K562 (cell line): ENCODE measurements at regions not wholly inside any gene's neighbourhood (a gene's known extent, or its start where the extent isn't known, plus 50 kb on each side); places are given as distances from the start of the nearest gene placed in this dataset.

Experiments
- ATAC-seq: fragments of 200-7000 bp; cut with Tn5 transposase; 3 replicates; pipeline ENCODE4 v1.9.1; 2020; ENCODE audit warnings: moderate library complexity
- BruUV-seq: library from RNA; stranded (reverse); fragments of 400-500 nt; replicated peaks from 2 replicates; lab custom pipeline; 2021; lab: Mats Ljungman, UMichigan
- CTCF ChIA-PET: fragments of 300-600 bp; formaldehyde crosslinking; extraction: SDS; loops from one replicate; lab custom pipeline; 2021; ENCODE audit warnings: low intra/inter-chr PET ratio; lab: Yijun Ruan, JAX
- POLR2A ChIA-PET: fragments of 300-600, 350-650 bp; sonication (Branson Sonifier 250); formaldehyde crosslinking; extraction: SDS; loops from one replicate; lab custom pipeline; 2021; ENCODE audit warnings: antibody characterized with exemption, inconsistent platforms; lab: Yijun Ruan, JAX
- DNase-seq, 4 experiments: peaks; one replicate each; pipeline versions ENCODE4 v3.0.0 to v3.0.0-alpha.2; 2011 to 2018; ENCODE audit warnings: low spot score in 3 of 4, mixed read lengths in 3 of 4; ENCODE audit errors: extremely low read depth in 1 of 4
- FAIRE-seq: peaks from 2 replicates; lab custom pipeline; 2011; peaks lifted over from hg19 to GRCh38; lab: Jason Lieb, UNC
- H2AFZ ChIP-seq: 2 replicates; pipeline ENCODE4 v1.6.0; 2011; ENCODE audit warnings: low read depth, low read length, control low read depth, inconsistent platforms
- H3K27ac ChIP-seq: fragments of 200-600 bp; 3 replicates; pipeline ENCODE4 v1.8.0; 2011; ENCODE audit warnings: low read depth, mild to moderate bottlenecking, control low read depth, inconsistent platforms, low read length, moderate library complexity, mixed read lengths; ENCODE audit errors: extremely low read depth
- H3K27me3 ChIP-seq, 2 experiments: fragments of 300-600 bp in 1 of 2; 2 replicates in 1 of 2; 3 replicates in 1 of 2; pipeline versions ENCODE4 v1.6.0 to v1.8.0; 2011; ENCODE audit warnings: inconsistent platforms in 2 of 2, low read length in 2 of 2, mild to moderate bottlenecking in 1 of 2, mixed read lengths in 1 of 2, moderate library complexity in 1 of 2; ENCODE audit not compliant: control insufficient read depth in 2 of 2, insufficient read depth in 2 of 2
- H3K36me3 ChIP-seq: fragments of 300-600 bp; 3 replicates; pipeline ENCODE4 v1.8.0; 2011; ENCODE audit warnings: mild to moderate bottlenecking, low read length, inconsistent platforms; ENCODE audit not compliant: control insufficient read depth, insufficient read depth
- H3K4me1 ChIP-seq, 2 experiments: fragments of 200-600 bp in 1 of 2; replicated peaks in 1 of 2; 2 replicates in 1 of 2; 3 replicates in 1 of 2; pipeline versions ENCODE4 v1.5.1 to v1.8.0; 2011; ENCODE audit warnings: inconsistent platforms in 2 of 2, low read length in 2 of 2, mild to moderate bottlenecking in 1 of 2, mixed read lengths in 1 of 2, moderate library complexity in 1 of 2; ENCODE audit not compliant: control insufficient read depth in 2 of 2, insufficient read depth in 2 of 2
- H3K4me2 ChIP-seq: 2 replicates; pipeline ENCODE4 v1.6.1; 2011; ENCODE audit warnings: low read length, control low read depth, inconsistent platforms, mixed read lengths; ENCODE audit not compliant: insufficient read depth
- H3K4me3 ChIP-seq: fragments of 200-600 bp; sonication (generic), shearing (Covaris generic); 2 replicates; pipeline ENCODE4 v1.5.1; 2016; ENCODE audit warnings: control low read depth, inconsistent platforms
- H3K79me2 ChIP-seq: fragments of 200-600 bp; 3 replicates; pipeline ENCODE4 v1.8.0; 2011; ENCODE audit warnings: low read length, inconsistent platforms; ENCODE audit not compliant: control insufficient read depth, insufficient read depth
- H3K9ac ChIP-seq, 2 experiments: 2 replicates each; pipeline versions ENCODE4 v1.6.0 to v1.6.1; 2011; ENCODE audit warnings: low read depth in 2 of 2, low read length in 2 of 2, control low read depth in 1 of 2, inconsistent platforms in 1 of 2, mild to moderate bottlenecking in 1 of 2, mixed read lengths in 1 of 2; ENCODE audit not compliant: insufficient read depth in 1 of 2
- H3K9me1 ChIP-seq: one replicate; pipeline ENCODE4 v1.6.0; 2011; ENCODE audit warnings: inconsistent platforms, mild to moderate bottlenecking, low read length, moderate library complexity; ENCODE audit not compliant: control insufficient read depth, insufficient read depth
- H3K9me3 ChIP-seq: replicated peaks from 2 replicates; pipeline ENCODE4 v1.5.1; 2011; ENCODE audit warnings: low read depth, low read length, inconsistent platforms; ENCODE audit not compliant: control insufficient read depth, insufficient read depth
- H4K20me1 ChIP-seq: replicated peaks from 2 replicates; pipeline ENCODE4 v1.6.1; 2011; ENCODE audit warnings: low read length, inconsistent platforms, mixed read lengths; ENCODE audit not compliant: control insufficient read depth, insufficient read depth
- CBFA2T2 ChIP-seq: fragments of 450-650 bp; conservative IDR thresholded peaks from 2 replicates; pipeline ENCODE4 v1.6.1; 2017; ENCODE audit warnings: mild to moderate bottlenecking
- CCAR2 ChIP-seq: fragments of 200-400 bp; formaldehyde crosslinking; IDR thresholded peaks from 2 replicates; pipeline ENCODE4 v1.6.1; 2017; ENCODE audit warnings: mild to moderate bottlenecking, low read depth, low read length
- EZH2 ChIP-seq: IDR thresholded peaks from 2 replicates; pipeline ENCODE4 v1.6.1; 2012; ENCODE audit warnings: low read depth, mild to moderate bottlenecking, inconsistent platforms, low read length, borderline replicate concordance
- HBP1 ChIP-seq: fragments of 450-650 bp; formaldehyde crosslinking; IDR thresholded peaks from 2 replicates; pipeline ENCODE4 v1.4.0; 2022; ENCODE audit warnings: missing genetic modification characterization
- HDGF ChIP-seq: fragments of 450-650 bp; IDR thresholded peaks from 2 replicates; pipeline ENCODE4 v1.6.1; 2016
- MAFF ChIP-seq: IDR thresholded peaks from 2 replicates; pipeline ENCODE4 v1.6.1; 2012; ENCODE audit warnings: low read length, improper control_type of control experiment
- NBN ChIP-seq: fragments of 450-650 bp; IDR thresholded peaks from 2 replicates; pipeline ENCODE4 v1.6.1; 2016; ENCODE audit warnings: low read depth, mild to moderate bottlenecking
- PREB ChIP-seq: sonication (generic); formaldehyde crosslinking; IDR thresholded peaks from 2 replicates; pipeline ENCODE4 v1.8.1; 2023; ENCODE audit warnings: mild to moderate bottlenecking, missing genetic modification reagents
- SNRNP70 ChIP-seq: fragments of 200-400 bp; formaldehyde crosslinking; optimal IDR thresholded peaks from 2 replicates; pipeline ENCODE3; 2017; ENCODE audit warnings: low read depth, low read length
- SOX6 ChIP-seq: fragments of 450-650 bp; IDR thresholded peaks from 2 replicates; pipeline ENCODE4 v1.6.1; 2014; ENCODE audit warnings: mild to moderate bottlenecking
- SREBF2 ChIP-seq: sonication (generic); formaldehyde crosslinking; IDR thresholded peaks from 2 replicates; pipeline ENCODE4 v1.4.0; 2020; ENCODE audit warnings: mild to moderate bottlenecking, missing genetic modification reagents
- ZKSCAN8 ChIP-seq: fragments of 200-800 bp; sonication (Bioruptor generic); IDR thresholded peaks from 2 replicates; pipeline ENCODE4 v1.6.1; 2016; ENCODE audit warnings: missing genetic modification characterization, missing compliant biosample characterization
- ZNF316 ChIP-seq: fragments of 450-650 bp; IDR thresholded peaks from 2 replicates; pipeline ENCODE4 v1.6.1; 2016
- ZNF551 ChIP-seq: fragments of 250-450 bp; sonication (Bioruptor Pico); IDR thresholded peaks from 2 replicates; pipeline ENCODE4 v1.5.0; 2021; ENCODE audit warnings: mild to moderate bottlenecking, moderate library complexity
- WGBS: fragments of 100-300 bp; shearing (Covaris generic); methylation state at CpG from one replicate; pipeline ENCODE4 v1.1.6; 2016; ENCODE audit warnings: low coverage, mixed read lengths; ENCODE audit not compliant: insufficient coverage; ENCODE audit errors: missing lambda C conversion rate; 5-methylcytosine and 5-hydroxymethylcytosine counted together
- in situ Hi-C: fragments of 300-500 bp; cut with MboI; formaldehyde crosslinking; loops from 4 replicates; pipeline ENCODE4 v1.15.0; 2018; ENCODE audit warnings: inconsistent platforms, mixed read lengths
- intact Hi-C: fragments of 100-400 bp; cut with micrococcal nuclease; formaldehyde crosslinking; loops from 2 replicates; pipeline ENCODE4 v1.14.2; 2022
- TF ChIP-seq, protein P1 (sequence below), 2 experiments: fragments of 450-650 bp; formaldehyde crosslinking in 1 of 2; IDR thresholded peaks; 2 replicates each; pipeline versions ENCODE4 v1.4.0 to v1.6.1; 2014 to 2020; ENCODE audit warnings: mild to moderate bottlenecking in 2 of 2, borderline replicate concordance in 1 of 2, low read depth in 1 of 2

GRCh38 chr4:102137217-102137616 is 208.1 kb downstream of the SLC39A8 start:
- POLR2A ChIA-PET, result no interaction called here
- no peak overlapping the region for H2AFZ ChIP-seq
- no peaks in the 10 kb centered on the region for H3K9me3 ChIP-seq
- CTCF ChIA-PET, result no interaction called here
- no peaks in the 10 kb centered on the region for H3K36me3 ChIP-seq
- no peak for DNase-seq
- FAIRE-seq, result no peak
- BruUV-seq, result no TSS peak
- H3K79me2 ChIP-seq, result no peaks in the 10 kb centered on the region
- intact Hi-C loops, result no loop called here
- H3K4me1 ChIP-seq, result peaks cover 0 to 2% of the 10 kb centered on the region in 2 experiments; a peak in 1 of 5 replicates
- no peaks in the 10 kb centered on the region for H4K20me1 ChIP-seq
- ATAC-seq, result no peak
- no peaks in the 10 kb centered on the region for H3K27me3 ChIP-seq
- no peak overlapping the region for H3K27ac ChIP-seq
- WGBS, result 2% methylated on average over 2 of the region's 2 CpGs
- no peak overlapping the region for H3K4me3 ChIP-seq
- in situ Hi-C loops, result no loop called here
- H3K4me2 ChIP-seq, result no peak overlapping the region
- no peaks in the 10 kb centered on the region for H3K9me1 ChIP-seq
- no peak overlapping the region for H3K9ac ChIP-seq
- TF ChIP-seq CBFA2T2 (no peak), ZNF551 (CRISPR knock-in tag) (no peak), CCAR2 (no peak), EZH2 (no peak), ZKSCAN8 (no peak), HDGF (no peak), ZNF316 (peak; percentile 71), SREBF2 (no peak), SNRNP70 (no peak), SOX6 (no peak), PREB (CRISPR knock-in tag) (no peak), HBP1 (CRISPR knock-in tag) (no peak), MAFF (peak; percentile 64), NBN (no peak)
- TF ChIP-seq, protein P1, sequence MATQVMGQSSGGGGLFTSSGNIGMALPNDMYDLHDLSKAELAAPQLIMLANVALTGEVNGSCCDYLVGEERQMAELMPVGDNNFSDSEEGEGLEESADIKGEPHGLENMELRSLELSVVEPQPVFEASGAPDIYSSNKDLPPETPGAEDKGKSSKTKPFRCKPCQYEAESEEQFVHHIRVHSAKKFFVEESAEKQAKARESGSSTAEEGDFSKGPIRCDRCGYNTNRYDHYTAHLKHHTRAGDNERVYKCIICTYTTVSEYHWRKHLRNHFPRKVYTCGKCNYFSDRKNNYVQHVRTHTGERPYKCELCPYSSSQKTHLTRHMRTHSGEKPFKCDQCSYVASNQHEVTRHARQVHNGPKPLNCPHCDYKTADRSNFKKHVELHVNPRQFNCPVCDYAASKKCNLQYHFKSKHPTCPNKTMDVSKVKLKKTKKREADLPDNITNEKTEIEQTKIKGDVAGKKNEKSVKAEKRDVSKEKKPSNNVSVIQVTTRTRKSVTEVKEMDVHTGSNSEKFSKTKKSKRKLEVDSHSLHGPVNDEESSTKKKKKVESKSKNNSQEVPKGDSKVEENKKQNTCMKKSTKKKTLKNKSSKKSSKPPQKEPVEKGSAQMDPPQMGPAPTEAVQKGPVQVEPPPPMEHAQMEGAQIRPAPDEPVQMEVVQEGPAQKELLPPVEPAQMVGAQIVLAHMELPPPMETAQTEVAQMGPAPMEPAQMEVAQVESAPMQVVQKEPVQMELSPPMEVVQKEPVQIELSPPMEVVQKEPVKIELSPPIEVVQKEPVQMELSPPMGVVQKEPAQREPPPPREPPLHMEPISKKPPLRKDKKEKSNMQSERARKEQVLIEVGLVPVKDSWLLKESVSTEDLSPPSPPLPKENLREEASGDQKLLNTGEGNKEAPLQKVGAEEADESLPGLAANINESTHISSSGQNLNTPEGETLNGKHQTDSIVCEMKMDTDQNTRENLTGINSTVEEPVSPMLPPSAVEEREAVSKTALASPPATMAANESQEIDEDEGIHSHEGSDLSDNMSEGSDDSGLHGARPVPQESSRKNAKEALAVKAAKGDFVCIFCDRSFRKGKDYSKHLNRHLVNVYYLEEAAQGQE (IDR thresholded peaks at IDR 0.05; ENCODE audit: borderline replicate concordance), result peak; percentile 60
- TF ChIP-seq, protein P1 (CRISPR knock-in tag; IDR thresholded peaks at IDR 0.05; ENCODE audit: low read depth), result no peak
